Fibroblast of lung (primary cell): ENCODE measurements at regions not wholly inside any gene's neighbourhood (a gene's known extent, or its start where the extent isn't known, plus 50 kb on each side); places are given as distances from the start of the nearest gene placed in this dataset.

Experiments used
- EZH2 ChIP-seq: IDR thresholded peaks from 2 replicates; pipeline ENCODE4 v1.5.1; 2012; ENCODE audit warnings: low read length, control low read depth, mild to moderate bottlenecking; ENCODE audit errors: missing control alignments
- TF ChIP-seq, protein P1 (sequence below), 2 donors: IDR thresholded peaks in 1 of 2; conservative IDR thresholded peaks in 1 of 2; 1 replicate in 1 of 2; 2 replicates in 1 of 2; pipeline ENCODE4 v1.5.1; 2011 to 2012; ENCODE audit warnings: low read length in 2 of 2, control low read depth in 1 of 2, inconsistent platforms in 1 of 2, low read depth in 1 of 2, mild to moderate bottlenecking in 1 of 2

DNA sequence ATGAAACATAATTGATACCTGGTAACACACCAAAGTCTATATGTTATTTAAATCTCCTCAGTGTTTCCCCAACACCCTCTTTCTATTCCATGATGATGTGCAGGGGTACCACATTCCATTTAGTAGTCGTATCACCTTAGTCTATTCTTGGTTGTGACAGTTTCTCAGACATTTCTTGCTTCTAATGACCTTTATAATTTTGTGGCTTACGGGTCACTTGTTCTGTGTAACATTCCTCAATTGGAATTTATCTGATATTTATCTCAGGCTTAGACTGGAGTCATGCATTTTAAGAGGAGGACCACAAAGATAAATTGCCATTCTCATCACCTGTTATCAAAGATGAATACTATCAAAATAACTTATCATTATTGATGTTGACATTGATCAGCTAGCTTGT is 679.6 kb downstream of the USP25 start:
- TF ChIP-seq, protein P1, sequence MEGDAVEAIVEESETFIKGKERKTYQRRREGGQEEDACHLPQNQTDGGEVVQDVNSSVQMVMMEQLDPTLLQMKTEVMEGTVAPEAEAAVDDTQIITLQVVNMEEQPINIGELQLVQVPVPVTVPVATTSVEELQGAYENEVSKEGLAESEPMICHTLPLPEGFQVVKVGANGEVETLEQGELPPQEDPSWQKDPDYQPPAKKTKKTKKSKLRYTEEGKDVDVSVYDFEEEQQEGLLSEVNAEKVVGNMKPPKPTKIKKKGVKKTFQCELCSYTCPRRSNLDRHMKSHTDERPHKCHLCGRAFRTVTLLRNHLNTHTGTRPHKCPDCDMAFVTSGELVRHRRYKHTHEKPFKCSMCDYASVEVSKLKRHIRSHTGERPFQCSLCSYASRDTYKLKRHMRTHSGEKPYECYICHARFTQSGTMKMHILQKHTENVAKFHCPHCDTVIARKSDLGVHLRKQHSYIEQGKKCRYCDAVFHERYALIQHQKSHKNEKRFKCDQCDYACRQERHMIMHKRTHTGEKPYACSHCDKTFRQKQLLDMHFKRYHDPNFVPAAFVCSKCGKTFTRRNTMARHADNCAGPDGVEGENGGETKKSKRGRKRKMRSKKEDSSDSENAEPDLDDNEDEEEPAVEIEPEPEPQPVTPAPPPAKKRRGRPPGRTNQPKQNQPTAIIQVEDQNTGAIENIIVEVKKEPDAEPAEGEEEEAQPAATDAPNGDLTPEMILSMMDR (conservative IDR thresholded peaks at IDR 0.05 in 1 of 2, IDR thresholded peaks at IDR 0.05 in 1 of 2; ENCODE audit: low read depth in 1 of 2, low read length in 2 of 2), result no peak
- TF ChIP-seq EZH2, result no peak
